NOMO-1 (cell line): ENCODE measurements at regions not wholly inside any gene's neighbourhood (a gene's known extent, or its start where the extent isn't known, plus 50 kb on each side); places are given as distances from the start of the nearest gene placed in this dataset.
"Not testable (repeated sequence)": the region's sequence is repeated elsewhere in the genome, so short reads cannot be mapped to it uniquely, and the experiment has no call there.

ENCODE experiments used
- DNase-seq, 2 experiments: peaks; one replicate each; lab custom pipeline; 2025; ENCODE audit not compliant: unreplicated experiment in 2 of 2; lab: John Stamatoyannopoulos, UW

- DNase-seq: no peak
These were observed 103.1 kb downstream of the OTOL1 start for GRCh38 chr3:161599697-161600096.

DNA sequence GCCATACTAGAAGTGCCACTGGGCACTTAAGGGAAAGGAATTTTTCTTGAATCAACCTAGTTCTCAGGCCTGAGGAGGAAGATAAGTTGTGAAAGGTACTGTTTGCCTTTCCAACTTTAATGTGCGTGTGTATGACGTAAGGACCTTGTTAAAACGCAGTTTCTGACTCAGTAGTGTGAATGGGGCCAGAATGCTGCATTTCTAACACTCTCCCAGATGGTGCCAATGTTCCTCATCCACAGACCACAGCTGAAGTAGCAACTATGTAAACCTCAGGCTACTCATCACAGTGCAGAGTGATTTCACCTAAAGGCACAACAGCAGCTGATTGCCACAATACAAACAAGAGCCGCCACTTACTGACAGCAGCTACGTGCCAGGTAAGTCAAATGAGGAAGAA, 103.6 kb downstream of the OTOL1 start:
- DNase-seq: no peak

DNA sequence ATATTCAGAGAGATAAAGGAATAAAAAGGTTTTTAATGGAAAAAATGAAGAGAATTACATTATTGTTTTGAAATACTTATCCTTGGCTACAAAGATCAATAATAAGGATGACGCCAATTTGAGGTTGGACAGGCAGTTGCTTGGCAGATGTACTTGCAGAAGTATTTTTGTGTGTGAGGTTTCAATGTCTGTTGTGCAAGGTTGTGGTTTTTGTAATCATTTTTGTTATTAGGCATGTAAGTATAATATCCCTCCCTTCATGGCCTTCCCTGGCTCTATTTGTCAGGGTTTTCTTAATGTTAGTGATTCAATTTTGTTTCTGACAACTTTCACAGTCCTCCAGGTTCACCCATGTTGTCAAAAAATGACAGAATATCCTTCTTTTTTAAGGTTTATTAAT, 105.9 kb downstream of the OTOL1 start:
- DNase-seq: no peak

DNA sequence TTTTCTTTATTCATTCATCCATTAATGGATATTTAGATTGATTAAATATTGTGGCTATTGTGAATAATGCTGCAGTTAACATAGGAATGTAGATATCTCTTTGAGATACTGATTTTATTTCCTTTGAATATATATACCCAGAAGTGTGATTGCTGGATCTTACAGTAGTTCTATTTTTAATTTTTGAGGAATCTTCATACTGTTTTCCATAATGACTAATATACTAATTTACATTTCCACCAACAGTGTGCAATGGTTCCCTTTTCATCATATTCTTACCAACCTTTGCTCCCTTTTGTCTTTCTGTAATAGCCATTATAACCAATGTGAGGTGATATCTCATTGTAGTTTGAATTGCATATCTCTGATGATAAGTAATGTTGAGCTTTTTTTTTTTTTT, 106.3 kb downstream of the OTOL1 start:
- no peak for DNase-seq

DNA sequence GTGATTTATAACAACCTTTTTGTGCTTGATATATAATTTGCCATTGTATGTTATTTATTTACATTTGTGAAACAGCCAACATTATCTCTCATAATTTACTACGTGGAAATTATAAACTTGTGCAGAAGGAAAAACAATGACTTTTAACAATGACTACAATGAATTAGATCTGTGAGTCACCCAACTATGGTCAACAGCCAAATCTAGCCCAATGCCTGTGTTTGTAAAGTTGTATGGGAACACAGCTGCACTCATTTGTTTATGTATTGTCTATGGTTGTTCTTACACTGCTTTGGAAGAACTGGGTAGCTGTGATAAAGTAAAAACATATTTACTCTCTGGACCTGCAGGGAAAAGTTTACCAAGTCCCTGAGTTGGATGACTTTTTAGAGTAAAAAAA, 110.4 kb downstream of the OTOL1 start:
- no peak for DNase-seq

DNA sequence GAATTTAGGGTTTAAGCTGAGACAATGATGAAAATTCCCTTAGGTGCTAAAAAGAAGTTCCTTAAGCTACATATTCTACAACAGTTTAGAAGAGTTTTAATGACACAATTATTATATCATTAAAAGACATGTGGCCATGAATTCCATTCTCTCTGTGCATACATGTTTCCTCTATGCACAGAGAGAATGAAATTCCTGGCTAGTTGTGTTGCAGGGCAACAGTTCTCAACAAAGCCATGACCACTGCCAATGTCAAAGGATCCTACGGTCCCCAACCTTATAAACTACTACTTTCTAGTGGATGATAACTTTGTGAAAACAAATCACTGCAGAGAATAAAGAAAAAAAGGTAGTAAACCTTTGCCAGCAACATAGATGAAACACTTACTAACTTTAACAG, 122.7 kb downstream of the OTOL1 start:
- DNase-seq: no peak

DNA sequence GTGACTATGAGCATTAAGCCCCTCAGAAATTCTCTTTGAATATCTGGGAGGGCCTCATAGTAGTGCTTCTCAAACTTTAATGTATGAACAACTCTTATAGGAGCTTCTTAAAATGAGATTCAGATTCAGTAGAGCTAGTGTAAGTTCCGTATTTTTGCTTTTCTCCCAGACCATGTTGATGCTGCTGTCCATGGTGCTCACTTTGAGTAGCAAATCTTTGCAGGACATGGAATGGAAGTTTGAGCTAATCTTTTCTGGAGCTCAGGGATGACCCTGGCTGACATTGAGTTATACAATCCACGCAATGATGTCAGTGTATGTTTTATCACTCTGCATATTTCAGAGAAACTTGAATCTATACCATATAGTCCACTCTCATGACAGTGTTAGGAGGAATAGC, 134.2 kb downstream of the OTOL1 start:
- DNase-seq: no peak

- DNase-seq: no peak
These were observed 134.9 kb downstream of the OTOL1 start for GRCh38 chr3:161631536-161631935.

GRCh38 chr3:161637559-161637958, 141.0 kb downstream of the OTOL1 start:
- DNase-seq: no peak

GRCh38 chr3:161639095-161639494, 142.5 kb downstream of the OTOL1 start:
- DNase-seq: not testable (repeated sequence)

DNA sequence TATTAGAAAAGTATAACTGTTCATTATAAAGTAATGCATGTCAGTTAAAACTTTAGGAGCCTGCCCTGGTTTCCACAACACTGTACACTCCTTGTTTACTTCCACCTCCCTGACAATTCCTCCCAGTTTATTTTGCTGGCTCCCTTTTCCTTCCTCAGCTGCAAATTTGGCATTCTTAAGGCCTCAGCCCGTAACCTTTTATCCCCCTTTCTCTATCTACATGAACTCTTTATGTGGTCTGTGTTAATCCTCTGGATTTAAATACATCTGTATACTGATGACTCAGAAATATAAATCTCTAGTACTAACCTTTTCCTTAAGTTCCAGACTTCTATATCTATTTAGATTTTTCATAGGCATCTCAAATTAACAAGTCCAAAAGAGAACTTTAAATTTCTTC, 143.6 kb downstream of the OTOL1 start:
- DNase-seq: no peak

DNA sequence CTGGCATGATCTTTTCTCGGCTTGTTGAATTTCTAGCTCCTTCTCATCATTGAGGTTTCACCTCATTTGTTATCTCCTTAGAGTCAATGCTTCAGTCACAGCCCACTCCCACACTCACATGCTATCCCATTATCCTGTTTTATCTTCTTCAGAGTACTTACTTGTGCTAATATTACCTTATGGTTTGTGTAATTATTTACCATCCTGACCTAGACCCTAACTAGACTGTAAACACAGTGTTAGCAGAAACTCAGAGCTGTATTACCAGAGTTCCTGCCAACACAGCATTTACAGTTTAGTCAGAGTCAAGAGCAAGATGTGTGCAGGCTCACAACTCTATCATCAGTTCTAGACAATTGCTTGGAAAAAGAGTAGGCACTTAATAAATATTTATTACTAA, 144.7 kb downstream of the OTOL1 start:
- no peak for DNase-seq

DNA sequence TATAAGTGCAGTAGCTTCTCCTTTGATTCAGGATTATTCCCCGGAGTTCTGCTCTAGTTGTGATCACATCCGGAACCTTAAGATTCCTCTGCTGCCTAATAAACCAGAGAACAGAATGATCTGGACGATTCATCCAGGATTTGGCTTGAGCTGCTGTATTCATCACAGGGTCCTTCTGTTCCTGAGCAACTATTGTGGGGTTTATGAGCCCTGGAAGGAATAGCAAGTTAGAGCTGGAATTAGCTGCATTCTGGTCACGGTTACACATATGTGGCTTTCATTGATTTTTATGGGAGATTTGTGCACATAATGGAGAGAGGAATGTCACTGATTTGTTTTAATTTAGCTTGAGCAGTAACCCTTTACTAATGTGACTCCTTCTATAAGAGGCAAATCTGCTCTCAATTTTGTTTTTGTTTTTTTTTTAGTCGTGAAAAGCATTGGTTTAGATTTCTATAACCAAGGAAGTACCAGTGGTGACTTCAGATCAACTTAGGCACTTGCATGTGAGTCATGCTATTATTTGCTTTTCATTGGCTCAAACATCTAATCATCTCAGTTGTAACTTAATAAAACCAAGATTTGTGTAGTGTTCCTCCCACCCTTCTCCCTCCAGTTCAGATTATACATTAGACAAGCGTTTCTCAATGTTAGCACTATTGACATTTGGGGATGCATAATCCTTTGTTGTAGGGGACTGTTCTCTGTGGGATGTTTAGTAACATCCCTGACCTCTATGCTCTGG, 148.5 kb downstream of the OTOL1 start:
- DNase-seq: no peak

GRCh38 chr3:161647936-161648470, 151.4 kb downstream of the OTOL1 start:
- no peak for DNase-seq

DNA sequence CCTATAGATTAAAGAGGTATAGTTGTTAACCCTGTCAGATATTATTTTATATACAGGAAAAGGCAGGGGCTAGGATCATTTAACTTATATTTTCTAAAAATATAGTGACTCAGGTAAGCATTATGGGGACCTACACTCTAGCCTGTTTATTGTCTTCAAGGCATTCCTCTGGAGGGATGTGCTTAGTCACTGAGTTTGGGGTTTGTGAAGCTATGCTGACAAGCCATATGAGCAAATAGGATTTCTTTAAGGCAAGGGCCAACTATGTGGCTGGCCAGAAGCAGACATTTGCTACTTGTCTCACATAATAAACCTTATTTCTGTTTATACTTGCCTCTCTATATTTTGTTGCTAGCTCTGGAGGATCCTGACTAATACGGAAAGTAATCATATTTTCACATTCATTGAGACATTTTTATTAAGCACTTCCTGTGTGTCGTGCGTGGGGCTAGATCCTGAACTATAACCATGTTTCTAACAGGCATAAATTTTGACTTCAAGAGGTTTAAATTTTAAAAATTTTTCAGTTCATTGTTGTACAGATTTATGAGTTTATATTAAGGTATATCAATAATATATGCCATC, 153.4 kb downstream of the OTOL1 start:
- DNase-seq: no peak

- no peak for DNase-seq
These were observed 161.2 kb downstream of the OTOL1 start for GRCh38 chr3:161657786-161658185.

DNA sequence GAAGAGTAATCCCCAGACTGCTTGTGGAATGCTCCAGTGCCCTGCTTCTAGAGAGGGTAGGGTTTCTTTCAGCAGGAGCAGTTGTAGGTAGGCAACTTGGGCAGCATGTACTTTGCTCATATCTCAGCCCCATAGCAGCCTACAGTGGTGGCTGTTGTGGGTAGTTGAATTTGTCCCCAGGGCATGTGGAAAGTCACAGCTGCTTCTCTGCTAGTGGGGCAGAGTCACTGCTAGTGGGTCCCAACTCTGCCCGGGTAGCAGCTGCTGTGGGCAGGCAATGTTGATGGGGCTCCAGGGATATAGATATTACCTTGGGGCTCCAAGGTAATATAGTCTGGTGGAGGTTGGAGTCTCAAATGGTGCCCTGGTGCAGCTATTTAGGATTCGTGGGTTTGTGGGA, 174.5 kb downstream of the OTOL1 start:
- no peak for DNase-seq

DNA sequence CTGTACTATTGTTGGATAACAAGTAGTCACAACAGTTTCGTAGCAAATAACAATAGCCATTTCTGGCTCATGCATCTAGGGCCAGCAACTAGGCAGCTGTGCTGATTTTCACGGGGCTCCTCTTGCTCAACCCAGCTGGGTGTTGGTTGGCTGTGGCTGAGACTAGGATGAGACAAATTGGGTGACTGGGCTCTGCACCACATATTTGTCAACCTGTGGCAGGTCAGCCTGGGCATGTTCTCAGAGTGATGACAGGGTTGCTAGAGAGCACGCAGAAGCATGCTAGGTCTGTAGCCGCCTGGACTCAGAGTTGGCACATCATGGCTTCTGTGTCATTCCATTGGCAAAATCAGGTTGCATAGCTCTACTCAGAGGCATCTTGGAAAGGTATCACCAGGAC, 175.9 kb downstream of the OTOL1 start:
- DNase-seq: no peak

DNA sequence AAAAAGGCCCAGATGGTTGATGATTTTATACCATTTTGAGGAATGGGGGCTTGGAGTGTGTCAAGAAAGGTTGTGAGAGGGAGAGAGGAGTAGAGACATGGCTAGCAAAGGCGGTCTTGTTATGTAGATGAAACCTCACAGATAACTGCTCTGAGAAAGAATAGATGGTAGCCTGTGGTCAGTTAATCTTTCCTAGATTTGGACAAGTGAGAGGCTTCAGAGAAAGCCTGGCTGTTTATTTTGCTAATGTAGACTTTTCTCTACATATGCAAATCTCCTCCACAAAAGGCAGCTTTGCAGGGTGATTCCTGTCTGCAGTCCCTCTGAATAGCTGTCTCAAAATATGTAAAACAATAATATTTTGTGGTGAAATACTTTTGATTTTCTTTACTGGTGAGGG, 177.3 kb downstream of the OTOL1 start:
- no peak for DNase-seq

DNA sequence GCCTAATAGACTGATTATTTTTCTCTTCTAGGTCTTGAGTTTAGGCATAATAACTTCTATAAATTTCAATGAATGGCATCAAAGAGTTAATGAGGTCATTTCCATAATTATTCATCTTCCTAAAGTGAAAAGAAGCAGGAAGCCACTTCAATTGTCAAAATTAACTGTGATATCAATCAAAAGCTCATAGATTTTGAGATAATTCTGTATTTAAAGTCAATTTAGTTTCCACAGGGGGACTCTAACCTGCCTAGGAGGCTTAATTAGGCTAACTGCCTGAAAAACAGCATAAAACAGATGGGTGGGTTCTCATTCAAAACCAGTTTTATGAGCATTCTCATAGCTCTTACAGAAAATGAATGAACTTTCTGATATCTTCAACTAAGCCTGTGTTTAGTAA, 177.8 kb downstream of the OTOL1 start:
- DNase-seq: no peak

- DNase-seq: not testable (repeated sequence)
These were observed 185.2 kb downstream of the OTOL1 start for GRCh38 chr3:161681831-161682230.

- DNase-seq: no peak
These were observed 186.1 kb downstream of the OTOL1 start for GRCh38 chr3:161682715-161683114.
